Fibroblast of skin of left biceps (primary cell): ENCODE measurements at regions not wholly inside any gene's neighbourhood (a gene's known extent, or its start where the extent isn't known, plus 50 kb on each side); places are given as distances from the start of the nearest gene placed in this dataset.

Source experiments
- DNase-seq, 2 experiments: peaks; one replicate each; pipeline ENCODE4 v3.0.0-alpha.2; 2013; ENCODE audit warnings: low read depth in 2 of 2

DNA sequence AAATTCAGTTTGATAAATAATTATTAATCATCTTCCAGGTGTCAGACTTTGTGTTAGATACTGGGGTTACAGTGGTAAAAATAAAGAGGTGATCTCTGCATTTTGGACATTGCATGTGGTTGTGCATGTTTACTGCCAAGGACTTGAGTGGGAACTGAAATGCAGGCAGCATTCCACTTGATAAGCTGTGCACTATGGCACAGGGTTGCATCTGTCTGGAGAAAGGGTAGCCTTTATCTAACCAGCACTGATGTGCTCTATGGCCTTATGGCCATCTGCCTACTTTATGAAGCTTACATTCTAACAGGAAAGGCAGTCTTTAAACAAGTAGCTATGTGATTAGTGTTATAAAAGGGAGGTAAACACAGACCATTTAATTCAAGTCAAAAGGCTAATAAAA, 53.0 kb upstream of the MLIP start:
- no peak for DNase-seq

- no peak for DNase-seq
These were observed 51.6 kb upstream of the MLIP start for GRCh38 chr6:54059683-54060082.

- peak; percentile 45 to 47 for DNase-seq
These were observed 51.0 kb upstream of the MLIP start for GRCh38 chr6:54060286-54060685.
